H9 (cell line): ENCODE measurements at regions not wholly inside any gene's neighbourhood (a gene's known extent, or its start where the extent isn't known, plus 50 kb on each side); places are given as distances from the start of the nearest gene placed in this dataset.

ENCODE experiments used
- DNase-seq: peaks from one replicate; pipeline ENCODE4 v3.0.0-alpha.2; 2017
- H2AFZ ChIP-seq: one replicate; pipeline ENCODE4 v1.6.1; 2013; ENCODE audit warnings: mild to moderate bottlenecking, low read length, control low read depth, moderate library complexity
- H2AK5ac ChIP-seq: 2 replicates; pipeline ENCODE4 v1.6.1; 2013; ENCODE audit warnings: low read length, control low read depth, mixed read lengths; ENCODE audit not compliant: insufficient read length
- H2BK120ac ChIP-seq: one replicate; pipeline ENCODE4 v1.6.1; 2013; ENCODE audit warnings: low read depth, mild to moderate bottlenecking, low read length, control low read depth, inconsistent platforms; ENCODE audit not compliant: poor library complexity, severe bottlenecking
- H2BK12ac ChIP-seq: 2 replicates; pipeline ENCODE4 v1.6.1; 2013; ENCODE audit warnings: low read length, control low read depth, mixed read lengths, low read depth; ENCODE audit not compliant: insufficient read length
- H2BK15ac ChIP-seq: 2 replicates; pipeline ENCODE4 v1.6.1; 2013; ENCODE audit warnings: low read depth, low read length, control low read depth
- H2BK20ac ChIP-seq: one replicate; pipeline ENCODE4 v1.6.1; 2013; ENCODE audit warnings: low read depth, mild to moderate bottlenecking, low read length, control low read depth, inconsistent platforms; ENCODE audit not compliant: poor library complexity, severe bottlenecking
- H2BK5ac ChIP-seq: 2 replicates; pipeline ENCODE4 v1.6.1; 2013; ENCODE audit warnings: low read length, control low read depth, mixed read lengths; ENCODE audit not compliant: insufficient read length
- H3K14ac ChIP-seq: 2 replicates; pipeline ENCODE4 v1.6.1; 2013; ENCODE audit warnings: low read length, control low read depth; ENCODE audit not compliant: insufficient read depth
- H3K18ac ChIP-seq: 2 replicates; pipeline ENCODE4 v1.6.1; 2013; ENCODE audit warnings: low read depth, mild to moderate bottlenecking, mixed read lengths, low read length, control low read depth; ENCODE audit not compliant: insufficient read length
- H3K23ac ChIP-seq: 2 replicates; pipeline ENCODE4 v1.6.1; 2013; ENCODE audit warnings: low read length, control low read depth, mixed read lengths, low read depth; ENCODE audit not compliant: insufficient read length
- H3K23me2 ChIP-seq: 2 replicates; pipeline ENCODE4 v1.6.1; 2013; ENCODE audit warnings: low read depth, mild to moderate bottlenecking, mixed read lengths, low read length, control low read depth; ENCODE audit not compliant: insufficient read length, poor library complexity, severe bottlenecking
- H3K27ac ChIP-seq: 2 replicates; pipeline ENCODE4 v1.5.1; 2013; ENCODE audit warnings: low read length, control low read depth, mixed read lengths, low read depth; ENCODE audit not compliant: insufficient read length
- H3K27me3 ChIP-seq: 2 replicates; pipeline ENCODE4 v1.6.1; 2013; ENCODE audit warnings: low read length, control low read depth, inconsistent platforms; ENCODE audit not compliant: insufficient read depth
- H3K4ac ChIP-seq: 2 replicates; pipeline ENCODE4 v1.6.1; 2013; ENCODE audit warnings: low read depth, mild to moderate bottlenecking, control low read depth, inconsistent platforms, low read length, moderate library complexity
- H3K4me1 ChIP-seq: 2 replicates; pipeline ENCODE4 v1.6.1; 2013; ENCODE audit warnings: low read length, control low read depth, inconsistent platforms; ENCODE audit not compliant: insufficient read depth
- H3K4me2 ChIP-seq: 2 replicates; pipeline ENCODE4 v1.6.1; 2013; ENCODE audit warnings: low read length, control low read depth, mixed read lengths; ENCODE audit not compliant: insufficient read length, insufficient read depth
- H3K56ac ChIP-seq: 2 replicates; pipeline ENCODE4 v1.6.1; 2013; ENCODE audit warnings: low read depth, mild to moderate bottlenecking, mixed read lengths, low read length, control low read depth; ENCODE audit not compliant: insufficient read length
- H3K79me1 ChIP-seq: 2 replicates; pipeline ENCODE4 v1.6.1; 2013; ENCODE audit warnings: low read depth, mild to moderate bottlenecking, moderate library complexity, low read length, control low read depth, inconsistent platforms; ENCODE audit not compliant: insufficient read depth, poor library complexity, severe bottlenecking
- H3K79me2 ChIP-seq: 2 replicates; pipeline ENCODE4 v1.6.1; 2013; ENCODE audit warnings: low read length, control low read depth, inconsistent platforms; ENCODE audit not compliant: insufficient read depth
- H3K9ac ChIP-seq: 2 replicates; pipeline ENCODE4 v1.6.1; 2013; ENCODE audit warnings: low read length, control low read depth, mixed read lengths; ENCODE audit not compliant: insufficient read length; ENCODE audit errors: extremely low read depth
- H3K9me3 ChIP-seq: one replicate; pipeline ENCODE4 v1.6.1; 2013; ENCODE audit warnings: low read depth, low read length, inconsistent platforms; ENCODE audit not compliant: control insufficient read depth
- H3T11ph ChIP-seq: one replicate; pipeline ENCODE4 v1.6.1; 2013; ENCODE audit warnings: mild to moderate bottlenecking, low read length, control low read depth, inconsistent platforms
- H4K20me1 ChIP-seq: one replicate; pipeline ENCODE4 v1.6.1; 2013; ENCODE audit not compliant: control insufficient read depth, insufficient read length, insufficient read depth
- H4K5ac ChIP-seq: 2 replicates; pipeline ENCODE4 v1.6.1; 2013; ENCODE audit warnings: low read depth, mild to moderate bottlenecking, mixed read lengths, low read length, control low read depth; ENCODE audit not compliant: insufficient read length
- H4K8ac ChIP-seq: replicated peaks from 2 replicates; pipeline ENCODE4 v1.6.1; 2013; ENCODE audit warnings: low read length, control low read depth, mixed read lengths, low read depth; ENCODE audit not compliant: insufficient read length
- H4K91ac ChIP-seq: 2 replicates; pipeline ENCODE4 v1.6.1; 2013; ENCODE audit warnings: low read depth, mild to moderate bottlenecking, moderate library complexity, mixed read lengths, low read length, control low read depth; ENCODE audit not compliant: insufficient read length
- H3K27ac Mint-ChIP-seq, 3 experiments: 2 replicates in 2 of 3; 3 replicates in 1 of 3; pipeline ENCODE4 v1.8.0; 2020 to 2021; ENCODE audit warnings: mixed read lengths in 3 of 3, mild to moderate bottlenecking in 1 of 3, moderate library complexity in 1 of 3
- H3K27me3 Mint-ChIP-seq: 2 replicates; pipeline ENCODE4 v1.8.0; 2021; ENCODE audit warnings: low read depth, mild to moderate bottlenecking, moderate library complexity, mixed read lengths
- H3K36me3 Mint-ChIP-seq, 3 experiments: 2 replicates in 2 of 3; 3 replicates in 1 of 3; pipeline ENCODE4 v1.8.0; 2020 to 2021; ENCODE audit warnings: low read depth in 3 of 3, mixed read lengths in 3 of 3; ENCODE audit not compliant: insufficient read depth in 1 of 3
- H3K4me1 Mint-ChIP-seq, 2 experiments: 2 replicates each; pipeline ENCODE4 v1.8.0; 2020; ENCODE audit warnings: mixed read lengths in 2 of 2
- H3K4me3 Mint-ChIP-seq, 2 experiments: 2 replicates in 1 of 2; 3 replicates in 1 of 2; pipeline ENCODE4 v1.8.0; 2020 to 2021; ENCODE audit warnings: mild to moderate bottlenecking in 2 of 2, mixed read lengths in 2 of 2, moderate library complexity in 1 of 2
- H3K9me3 Mint-ChIP-seq, 2 experiments: 2 replicates in 1 of 2; 3 replicates in 1 of 2; pipeline ENCODE4 v1.8.0; 2020; ENCODE audit warnings: mild to moderate bottlenecking in 2 of 2, mixed read lengths in 2 of 2, moderate library complexity in 1 of 2
- CTCF ChIP-seq: fragments of 200-600 bp; sonication (generic); conservative IDR thresholded peaks from 3 replicates; pipeline ENCODE4 v1.8.0; 2021; ENCODE audit warnings: antibody characterized with exemption, mild to moderate bottlenecking
- WGBS: extraction: QIAGEN DNeasy Blood & Tissue Kit; methylation state at CpG from one replicate; pipeline ENCODE4 v1.1.7; 2013; ENCODE audit warnings: missing lambda C conversion rate, low lambda C conversion rate, mixed read lengths; ENCODE audit not compliant: insufficient read length; ENCODE audit errors: extremely low coverage; 5-methylcytosine and 5-hydroxymethylcytosine counted together

GRCh38 chr9:96160168-96160567 is 141.8 kb downstream of the HSD17B3 start:
- no peak overlapping the region for H3K18ac ChIP-seq
- no peak for TF ChIP-seq CTCF

More at GRCh38 chr9:96160168-96160567, 141.8 kb downstream of the HSD17B3 start:
- H3K27ac ChIP-seq, result no peak overlapping the region
- no peak overlapping the region for H3K4me2 ChIP-seq
- H2AFZ ChIP-seq, result no peak overlapping the region
- H3K4me3 Mint-ChIP-seq, result no peak overlapping the region
- H3K4me1 Mint-ChIP-seq, result peaks cover 7 to 12% of the 10 kb centered on the region in 2 experiments
- H2AK5ac ChIP-seq, result no peak overlapping the region
- no peak for DNase-seq
- no peak overlapping the region for H2BK20ac ChIP-seq
- no peaks in the 10 kb centered on the region for H3K79me1 ChIP-seq
- H4K91ac ChIP-seq, result no peak overlapping the region
- H3K27me3 Mint-ChIP-seq, result peaks cover 13% of the 10 kb centered on the region
- H2BK15ac ChIP-seq, result no peak overlapping the region
- H4K8ac ChIP-seq, result no peak overlapping the region
- H2BK5ac ChIP-seq, result no peak overlapping the region
- no peak overlapping the region for H3K14ac ChIP-seq
- no peaks in the 10 kb centered on the region; a peak in 2 of 5 replicates for H3K9me3 Mint-ChIP-seq
- H3K23me2 ChIP-seq, result no peaks in the 10 kb centered on the region
- no peaks in the 10 kb centered on the region; a peak in 1 of 7 replicates for H3K36me3 Mint-ChIP-seq
- H3K23ac ChIP-seq, result no peak overlapping the region
- no peak overlapping the region for H3T11ph ChIP-seq
- H3K9me3 ChIP-seq, result no peaks in the 10 kb centered on the region
- no peak overlapping the region for H4K5ac ChIP-seq
- no peaks in the 10 kb centered on the region for H3K79me2 ChIP-seq
- no peak overlapping the region for H3K56ac ChIP-seq
- H3K27ac Mint-ChIP-seq, result no peak overlapping the region; a peak in 1 of 7 replicates
- no peak overlapping the region for H3K4ac ChIP-seq
- no peak overlapping the region for H2BK120ac ChIP-seq
- no CpG with 5 or more reads among the region's 6 CpGs for WGBS
- H3K9ac ChIP-seq, result no peak overlapping the region
- no peaks in the 10 kb centered on the region for H3K27me3 ChIP-seq
- no peaks in the 10 kb centered on the region for H3K4me1 ChIP-seq
- H2BK12ac ChIP-seq, result no peak overlapping the region
- no peaks in the 10 kb centered on the region for H4K20me1 ChIP-seq
